ENCODE measurements at regions not wholly inside any gene's neighbourhood (a gene's known extent, or its start where the extent isn't known, plus 50 kb on each side); places are given as distances from the start of the nearest gene placed in this dataset.

GRCh38 chr17:77890771-77891170 lies 67.7 kb upstream of the TNRC6C start:
- no peak overlapping the region for H4K91ac ChIP-seq (replicated peaks; ENCODE audit: insufficient read length, low read length)
- H2AK5ac ChIP-seq (ENCODE audit: low read depth, low read length): no peak overlapping the region
- no peak overlapping the region for H2BK15ac ChIP-seq (ENCODE audit: low read length)
- H2AFZ ChIP-seq (ENCODE audit: low read length): no peak overlapping the region
- TF ChIP-seq SIN3A (conservative IDR thresholded peaks at IDR 0.05 in 1 of 2, IDR thresholded peaks at IDR 0.05 in 1 of 2; ENCODE audit: low read depth in 1 of 2, low read length in 2 of 2) (no peak), SUZ12 (IDR thresholded peaks at IDR 0.05; ENCODE audit: low read length) (no peak), PHF8 (conservative IDR thresholded peaks at IDR 0.05; ENCODE audit: low read depth, low read length) (no peak), ATF3 (IDR thresholded peaks at IDR 0.05; ENCODE audit: insufficient read depth, low read depth, low read length) (no peak), CTBP2 (IDR thresholded peaks at IDR 0.05; ENCODE audit: borderline replicate concordance, insufficient read depth, insufficient read length, low read length) (no peak), SIX5 (IDR thresholded peaks at IDR 0.05; ENCODE audit: low read depth, low read length) (no peak), MAFK (IDR thresholded peaks at IDR 0.05; ENCODE audit: low read depth, low read length) (no peak), POLR2A (IDR thresholded peaks at IDR 0.05; ENCODE audit: control extremely low read depth in 1 of 2, low read depth in 2 of 2, low read length in 2 of 2) (no peak), TAF1 (IDR thresholded peaks at IDR 0.05; ENCODE audit: low read depth, low read length) (no peak), CEBPB (IDR thresholded peaks at IDR 0.05; ENCODE audit: low read depth, low read length) (no peak)
- TF ChIP-seq, protein P1, sequence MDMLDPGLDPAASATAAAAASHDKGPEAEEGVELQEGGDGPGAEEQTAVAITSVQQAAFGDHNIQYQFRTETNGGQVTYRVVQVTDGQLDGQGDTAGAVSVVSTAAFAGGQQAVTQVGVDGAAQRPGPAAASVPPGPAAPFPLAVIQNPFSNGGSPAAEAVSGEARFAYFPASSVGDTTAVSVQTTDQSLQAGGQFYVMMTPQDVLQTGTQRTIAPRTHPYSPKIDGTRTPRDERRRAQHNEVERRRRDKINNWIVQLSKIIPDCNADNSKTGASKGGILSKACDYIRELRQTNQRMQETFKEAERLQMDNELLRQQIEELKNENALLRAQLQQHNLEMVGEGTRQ (IDR thresholded peaks at IDR 0.05; ENCODE audit: low read length): no peak
- H3K18ac ChIP-seq (ENCODE audit: extremely low read depth, low read length): no peak overlapping the region
- no peak overlapping the region for H2BK20ac ChIP-seq (ENCODE audit: low read length)
- no peak overlapping the region for H3K14ac ChIP-seq (ENCODE audit: insufficient read length)
- FAIRE-seq (no peak), DNase-seq (ENCODE audit: low read depth in 1 of 2, low spot score in 2 of 2) (no peak)
- 96% methylated on average over 3 of the region's 3 CpGs; no CpG with 5 or more reads in 1 of the 2 experiments for WGBS, 2 experiments (ENCODE audit: extremely low coverage in 1 of 2, insufficient coverage in 1 of 2, insufficient read length in 1 of 2, insufficient replicate concordance in 2 of 2, low coverage in 1 of 2, low lambda C conversion rate in 2 of 2, missing lambda C conversion rate in 1 of 2)
- H3K9me3 ChIP-seq (ENCODE audit: insufficient read depth in 2 of 2, low read depth in 1 of 2, low read length in 1 of 2): no peaks in the 10 kb centered on the region
- no peaks in the 10 kb centered on the region for H3K36me3 ChIP-seq (ENCODE audit: control insufficient read depth in 2 of 4, insufficient read depth in 4 of 4, low read length in 3 of 4)
- peaks cover 7 to 30% (median 22%) of the 10 kb centered on the region in 4 experiments; a peak in 6 of 7 replicates for H3K27me3 ChIP-seq (replicated peaks in 1 of 4; ENCODE audit: control insufficient read depth in 3 of 4, extremely low read depth in 1 of 4, insufficient read depth in 3 of 4, low read length in 3 of 4)
- H3K4me3 ChIP-seq (ENCODE audit: extremely low read depth in 1 of 4, insufficient read depth in 2 of 4, low read depth in 3 of 4, low read length in 4 of 4): no peak overlapping the region
- H3K23ac ChIP-seq (ENCODE audit: insufficient read length): no peak overlapping the region
- CTCF ChIA-PET (ENCODE audit: partially characterized antibody): interaction anchor here (0.6 to 13.7 kb wide), 4 partner anchors 10 to 126 kb away, joined by 3 to 147 read pairs (median 4); no protein-coding TSS in a partner anchor
- POLR2A ChIA-PET (ENCODE audit: partially characterized antibody): no interaction called here
- H4K8ac ChIP-seq (ENCODE audit: extremely low read depth, insufficient read depth, low read length): no peak overlapping the region
- H2BK120ac ChIP-seq (replicated peaks; ENCODE audit: low read depth, low read length): no peak overlapping the region
- H4K5ac ChIP-seq (ENCODE audit: insufficient read length, low read depth, low read length): no peak overlapping the region
- no peak overlapping the region for H3K27ac ChIP-seq (ENCODE audit: low read depth, low read length)
- H3K79me1 ChIP-seq (ENCODE audit: low read depth, low read length): no peaks in the 10 kb centered on the region
- no peak overlapping the region for H3K56ac ChIP-seq (replicated peaks; ENCODE audit: insufficient read length, low read depth, low read length)
- no peak overlapping the region for H3K9ac ChIP-seq (replicated peaks in 1 of 4; ENCODE audit: extremely low read depth in 1 of 4, low read depth in 3 of 4, low read length in 3 of 4)
- no peak overlapping the region for H2BK5ac ChIP-seq (ENCODE audit: low read depth, low read length)
- H3K4ac ChIP-seq (replicated peaks; ENCODE audit: insufficient read length, low read depth, low read length): no peak overlapping the region
- no peaks in the 10 kb centered on the region for H4K20me1 ChIP-seq (replicated peaks in 1 of 2; ENCODE audit: control insufficient read depth in 1 of 2, insufficient read depth in 2 of 2, low read length in 2 of 2)
- H3K4me1 ChIP-seq (replicated peaks in 1 of 4; ENCODE audit: control insufficient read depth in 3 of 4, insufficient read depth in 4 of 4, low read length in 3 of 4): peaks cover 0 to 12% (median 5%) of the 10 kb centered on the region in 4 experiments; a peak in 5 of 7 replicates
- H3K79me2 ChIP-seq (ENCODE audit: control insufficient read depth in 1 of 2, insufficient read depth in 2 of 2, low read length in 2 of 2): no peaks in the 10 kb centered on the region
- H3K4me2 ChIP-seq (ENCODE audit: insufficient read depth in 1 of 2, low read depth in 2 of 2, low read length in 2 of 2): no peak overlapping the region
- no peak overlapping the region for H2BK12ac ChIP-seq (ENCODE audit: low read depth, low read length)
- peaks cover 7% of the 10 kb centered on the region; the same call in 1 of the 2 replicates for H3K23me2 ChIP-seq (ENCODE audit: low read depth, low read length)
